ENCODE measurements at regions not wholly inside any gene's neighbourhood (a gene's known extent, or its start where the extent isn't known, plus 50 kb on each side); places are given as distances from the start of the nearest gene placed in this dataset.

DNA sequence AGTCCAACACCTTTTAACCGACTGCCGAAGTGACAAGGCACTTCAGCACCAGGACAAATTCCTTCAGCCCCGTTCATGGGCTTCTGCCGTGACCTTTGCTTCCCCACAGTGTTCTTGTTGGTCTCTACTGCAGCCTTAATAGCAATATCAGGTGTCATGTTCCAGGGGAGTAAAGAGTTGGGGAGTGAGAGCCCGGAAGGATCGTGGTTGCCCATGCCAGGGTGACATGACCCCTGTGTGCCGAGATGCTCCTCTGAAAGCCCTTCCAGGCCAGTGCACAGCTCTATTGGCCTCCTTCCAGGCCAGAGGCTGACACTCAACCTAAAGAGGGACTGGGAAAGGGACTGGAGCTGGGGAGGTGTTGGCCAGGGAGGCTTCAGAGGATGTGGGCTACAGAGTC, 279.2 kb downstream of the CYRIA start:
- no peak for TF ChIP-seq EZH2phosphoT487 (IDR thresholded peaks at IDR 0.05; ENCODE audit: borderline replicate concordance)
- TF ChIP-seq, protein P1, sequence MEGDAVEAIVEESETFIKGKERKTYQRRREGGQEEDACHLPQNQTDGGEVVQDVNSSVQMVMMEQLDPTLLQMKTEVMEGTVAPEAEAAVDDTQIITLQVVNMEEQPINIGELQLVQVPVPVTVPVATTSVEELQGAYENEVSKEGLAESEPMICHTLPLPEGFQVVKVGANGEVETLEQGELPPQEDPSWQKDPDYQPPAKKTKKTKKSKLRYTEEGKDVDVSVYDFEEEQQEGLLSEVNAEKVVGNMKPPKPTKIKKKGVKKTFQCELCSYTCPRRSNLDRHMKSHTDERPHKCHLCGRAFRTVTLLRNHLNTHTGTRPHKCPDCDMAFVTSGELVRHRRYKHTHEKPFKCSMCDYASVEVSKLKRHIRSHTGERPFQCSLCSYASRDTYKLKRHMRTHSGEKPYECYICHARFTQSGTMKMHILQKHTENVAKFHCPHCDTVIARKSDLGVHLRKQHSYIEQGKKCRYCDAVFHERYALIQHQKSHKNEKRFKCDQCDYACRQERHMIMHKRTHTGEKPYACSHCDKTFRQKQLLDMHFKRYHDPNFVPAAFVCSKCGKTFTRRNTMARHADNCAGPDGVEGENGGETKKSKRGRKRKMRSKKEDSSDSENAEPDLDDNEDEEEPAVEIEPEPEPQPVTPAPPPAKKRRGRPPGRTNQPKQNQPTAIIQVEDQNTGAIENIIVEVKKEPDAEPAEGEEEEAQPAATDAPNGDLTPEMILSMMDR (conservative IDR thresholded peaks at IDR 0.05; ENCODE audit: low read length), result no peak
- Histone ChIP-seq H3K4me1 (ENCODE audit: insufficient read depth, low read length, poor library complexity, severe bottlenecking) (no peaks in the 10 kb centered on the region), H3K79me2 (ENCODE audit: insufficient read depth, low read length) (no peaks in the 10 kb centered on the region), H4K20me1 (ENCODE audit: insufficient read depth, low read length, poor library complexity, severe bottlenecking) (no peaks in the 10 kb centered on the region), H2AFZ (ENCODE audit: low read length) (no peak overlapping the region), H3K9me3 (ENCODE audit: insufficient read depth, low read depth, low read length) (no peaks in the 10 kb centered on the region), H3K9ac (ENCODE audit: low read depth, low read length, poor library complexity, severe bottlenecking) (no peak overlapping the region), H3K4me3 (ENCODE audit: low read length, poor library complexity, severe bottlenecking) (no peak overlapping the region), H3K4me2 (ENCODE audit: low read depth, low read length, poor library complexity, severe bottlenecking) (no peak overlapping the region), H3K9me2 (replicated peaks; ENCODE audit: low read depth, low read length) (no peaks in the 10 kb centered on the region), H3F3A (ENCODE audit: low read depth) (no peaks in the 10 kb centered on the region), H3K36me3 (ENCODE audit: insufficient read depth, low read length) (no peaks in the 10 kb centered on the region), H3K27me3 (ENCODE audit: insufficient read depth, low read length, poor library complexity, severe bottlenecking) (no peaks in the 10 kb centered on the region)

DNA sequence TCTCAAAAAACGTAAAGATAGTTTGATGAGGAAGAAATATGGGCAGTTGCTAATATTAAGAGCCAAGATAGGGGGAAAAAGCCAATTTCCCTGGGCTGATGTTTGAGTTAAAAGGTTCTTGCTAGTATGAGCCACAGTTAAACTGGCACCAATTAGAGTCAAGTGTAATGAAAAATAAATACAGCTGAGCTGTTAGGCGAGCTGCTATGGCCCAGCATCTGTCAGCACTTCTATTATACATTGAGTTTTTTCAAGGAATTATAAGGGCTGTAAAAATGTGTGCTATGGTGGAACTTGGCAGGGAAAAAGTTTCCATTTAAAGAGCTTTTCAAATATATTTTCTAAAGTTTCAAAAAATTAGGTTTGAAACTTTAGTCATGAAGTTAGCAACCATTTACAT, 279.6 kb downstream of the CYRIA start:
- no peaks in the 10 kb centered on the region for H3F3A ChIP-seq (ENCODE audit: low read depth)
- no peak overlapping the region for H3K4me2 ChIP-seq (ENCODE audit: low read depth, low read length, poor library complexity, severe bottlenecking)
- H3K36me3 ChIP-seq (ENCODE audit: insufficient read depth, low read length), result no peaks in the 10 kb centered on the region
- no peak overlapping the region for H3K4me3 ChIP-seq (ENCODE audit: low read length, poor library complexity, severe bottlenecking)
- no peaks in the 10 kb centered on the region for H3K9me3 ChIP-seq (ENCODE audit: insufficient read depth, low read depth, low read length)
- no peaks in the 10 kb centered on the region for H3K79me2 ChIP-seq (ENCODE audit: insufficient read depth, low read length)
- no peaks in the 10 kb centered on the region for H3K9me2 ChIP-seq (replicated peaks; ENCODE audit: low read depth, low read length)
- TF ChIP-seq, protein P1 (conservative IDR thresholded peaks at IDR 0.05; ENCODE audit: low read length), result no peak
- TF ChIP-seq EZH2phosphoT487 (IDR thresholded peaks at IDR 0.05; ENCODE audit: borderline replicate concordance), result no peak
- no peaks in the 10 kb centered on the region for H3K27me3 ChIP-seq (ENCODE audit: insufficient read depth, low read length, poor library complexity, severe bottlenecking)
- H3K9ac ChIP-seq (ENCODE audit: low read depth, low read length, poor library complexity, severe bottlenecking), result no peak overlapping the region
- no peak overlapping the region for H2AFZ ChIP-seq (ENCODE audit: low read length)
- H3K4me1 ChIP-seq (ENCODE audit: insufficient read depth, low read length, poor library complexity, severe bottlenecking), result no peaks in the 10 kb centered on the region
- no peaks in the 10 kb centered on the region for H4K20me1 ChIP-seq (ENCODE audit: insufficient read depth, low read length, poor library complexity, severe bottlenecking)

DNA sequence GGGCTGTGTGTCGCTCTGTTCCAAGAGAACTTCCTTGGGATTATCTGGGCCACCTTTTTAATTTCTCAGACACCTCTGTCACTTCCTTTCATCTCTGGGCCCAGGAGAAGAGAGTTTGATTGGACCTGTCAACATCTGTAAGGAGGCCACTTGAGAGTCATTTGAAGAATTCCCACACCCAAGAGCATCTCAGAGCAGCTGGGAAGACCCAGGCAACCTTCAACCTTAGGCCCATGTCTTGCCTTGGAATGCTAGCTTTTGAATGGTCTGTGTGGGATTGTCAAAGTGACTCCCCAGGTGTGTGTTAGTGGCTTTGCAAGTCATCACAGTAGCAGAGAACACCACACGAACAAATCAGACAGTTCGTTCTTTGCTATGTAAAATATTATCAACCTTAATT, 280.3 kb downstream of the CYRIA start:
- TF ChIP-seq, protein P1 (conservative IDR thresholded peaks at IDR 0.05; ENCODE audit: low read length), result no peak
- no peak for TF ChIP-seq EZH2phosphoT487 (IDR thresholded peaks at IDR 0.05; ENCODE audit: borderline replicate concordance)
- H3F3A ChIP-seq (ENCODE audit: low read depth), result no peaks in the 10 kb centered on the region

More for the DNA sequence above, 280.3 kb downstream of the CYRIA start:
- Histone ChIP-seq H3K9ac (ENCODE audit: low read depth, low read length, poor library complexity, severe bottlenecking) (no peak overlapping the region), H3K4me1 (ENCODE audit: insufficient read depth, low read length, poor library complexity, severe bottlenecking) (no peaks in the 10 kb centered on the region), H3K4me2 (ENCODE audit: low read depth, low read length, poor library complexity, severe bottlenecking) (no peak overlapping the region), H4K20me1 (ENCODE audit: insufficient read depth, low read length, poor library complexity, severe bottlenecking) (no peaks in the 10 kb centered on the region), H3K36me3 (ENCODE audit: insufficient read depth, low read length) (no peaks in the 10 kb centered on the region), H3K9me2 (replicated peaks; ENCODE audit: low read depth, low read length) (no peaks in the 10 kb centered on the region), H3K9me3 (ENCODE audit: insufficient read depth, low read depth, low read length) (no peaks in the 10 kb centered on the region), H3K4me3 (ENCODE audit: low read length, poor library complexity, severe bottlenecking) (no peak overlapping the region), H2AFZ (ENCODE audit: low read length) (no peak overlapping the region), H3K27me3 (ENCODE audit: insufficient read depth, low read length, poor library complexity, severe bottlenecking) (no peaks in the 10 kb centered on the region), H3K79me2 (ENCODE audit: insufficient read depth, low read length) (no peaks in the 10 kb centered on the region)
